Mesenchymal stem cell (in vitro differentiated cells and primary cell): ENCODE measurements at regions not wholly inside any gene's neighbourhood (a gene's known extent, or its start where the extent isn't known, plus 50 kb on each side); places are given as distances from the start of the nearest gene placed in this dataset.

ENCODE experiments used
- DNase-seq: peaks from one replicate; pipeline ENCODE4 v3.0.0-alpha.2; 2013
- H2AFZ ChIP-seq: one replicate; pipeline ENCODE4 v1.6.1; 2013; ENCODE audit warnings: low read depth, mild to moderate bottlenecking, control low read depth, inconsistent platforms, low read length, moderate library complexity
- H2AK5ac ChIP-seq: 2 replicates; pipeline ENCODE4 v1.6.1; 2013; ENCODE audit warnings: low read length, moderate library complexity, mild to moderate bottlenecking, inconsistent platforms; ENCODE audit not compliant: severe bottlenecking
- H2BK120ac ChIP-seq: one replicate; pipeline ENCODE4 v1.6.1; 2013; ENCODE audit warnings: low read depth, mild to moderate bottlenecking, inconsistent platforms, low read length, moderate library complexity
- H2BK12ac ChIP-seq, 2 experiments: one replicate each; pipeline ENCODE4 v1.6.1; 2013; ENCODE audit warnings: inconsistent platforms in 2 of 2, low read length in 2 of 2, mild to moderate bottlenecking in 2 of 2, moderate library complexity in 2 of 2, control low read depth in 1 of 2
- H2BK15ac ChIP-seq: one replicate; pipeline ENCODE4 v1.6.1; 2013; ENCODE audit warnings: mild to moderate bottlenecking, low read depth, inconsistent platforms; ENCODE audit not compliant: poor library complexity, severe bottlenecking
- H2BK5ac ChIP-seq: 2 replicates; pipeline ENCODE4 v1.6.1; 2013; ENCODE audit warnings: low read depth, mild to moderate bottlenecking, low read length, control low read depth, inconsistent platforms; ENCODE audit not compliant: poor library complexity, severe bottlenecking
- H3K14ac ChIP-seq, 2 experiments: one replicate each; pipeline ENCODE4 v1.6.1; 2013; ENCODE audit warnings: inconsistent platforms in 2 of 2, low read length in 2 of 2, control low read depth in 1 of 2, mild to moderate bottlenecking in 1 of 2, moderate library complexity in 1 of 2
- H3K18ac ChIP-seq, 2 experiments: one replicate each; pipeline ENCODE4 v1.6.1; 2013; ENCODE audit warnings: inconsistent platforms in 2 of 2, low read length in 2 of 2, control low read depth in 1 of 2, low read depth in 1 of 2, mild to moderate bottlenecking in 1 of 2
- H3K23ac ChIP-seq, 2 experiments: one replicate each; pipeline ENCODE4 v1.6.1; 2013; ENCODE audit warnings: inconsistent platforms in 2 of 2, low read length in 2 of 2, mild to moderate bottlenecking in 2 of 2, moderate library complexity in 2 of 2, control low read depth in 1 of 2
- H3K27ac ChIP-seq: 2 replicates; pipeline ENCODE4 v1.5.1; 2013; ENCODE audit warnings: mild to moderate bottlenecking, moderate library complexity, low read length, control low read depth, inconsistent platforms; ENCODE audit not compliant: poor library complexity, severe bottlenecking
- H3K27me3 ChIP-seq, 2 experiments: 2 replicates each; pipeline versions ENCODE4 v1.6.1 to v1.7.0; 2013; ENCODE audit warnings: low read length in 2 of 2, mild to moderate bottlenecking in 2 of 2, moderate library complexity in 2 of 2, control low read depth in 1 of 2, inconsistent platforms in 1 of 2; ENCODE audit not compliant: control insufficient read depth in 1 of 2, insufficient read depth in 1 of 2
- H3K36me3 ChIP-seq, 2 experiments: 2 replicates each; pipeline versions ENCODE4 v1.6.1 to v1.7.0; 2013; ENCODE audit warnings: low read length in 2 of 2, control low read depth in 1 of 2, inconsistent platforms in 1 of 2, low read depth in 1 of 2, mild to moderate bottlenecking in 1 of 2; ENCODE audit not compliant: insufficient read depth in 2 of 2, control insufficient read depth in 1 of 2
- H3K4ac ChIP-seq, 2 experiments: one replicate each; pipeline ENCODE4 v1.6.1; 2013; ENCODE audit warnings: inconsistent platforms in 2 of 2, low read length in 2 of 2, mild to moderate bottlenecking in 2 of 2, moderate library complexity in 2 of 2, control low read depth in 1 of 2, low read depth in 1 of 2
- H3K4me1 ChIP-seq: 2 replicates; pipeline ENCODE4 v1.6.1; 2013; ENCODE audit warnings: low read depth, low read length, control low read depth; ENCODE audit not compliant: control insufficient read depth, insufficient read depth
- H3K4me2 ChIP-seq: 2 replicates; pipeline ENCODE4 v1.6.1; 2013; ENCODE audit warnings: low read length, mild to moderate bottlenecking, inconsistent platforms; ENCODE audit not compliant: poor library complexity, severe bottlenecking
- H3K4me3 ChIP-seq, 2 experiments: 2 replicates each; pipeline versions ENCODE4 v1.5.1 to v1.7.0; 2013; ENCODE audit warnings: low read length in 2 of 2, mild to moderate bottlenecking in 2 of 2, control low read depth in 1 of 2, low read depth in 1 of 2; ENCODE audit not compliant: insufficient read depth in 1 of 2
- H3K79me1 ChIP-seq: replicated peaks from 2 replicates; pipeline ENCODE4 v1.6.1; 2013; ENCODE audit warnings: mild to moderate bottlenecking, control low read depth, low read length, inconsistent platforms; ENCODE audit not compliant: poor library complexity, severe bottlenecking
- H3K9ac ChIP-seq: 2 replicates; pipeline ENCODE4 v1.7.0; 2013; ENCODE audit warnings: mild to moderate bottlenecking, low read length, moderate library complexity
- H3K9me3 ChIP-seq: 2 replicates; pipeline ENCODE4 v1.7.0; 2013; ENCODE audit warnings: mild to moderate bottlenecking, low read length; ENCODE audit not compliant: control insufficient read depth
- H4K8ac ChIP-seq: one replicate; pipeline ENCODE4 v1.6.1; 2013; ENCODE audit warnings: inconsistent platforms, mild to moderate bottlenecking, low read length, moderate library complexity
- H4K91ac ChIP-seq: one replicate; pipeline ENCODE4 v1.6.1; 2013; ENCODE audit warnings: mild to moderate bottlenecking, low read length, inconsistent platforms
- WGBS: methylation state at CpG from one replicate; pipeline ENCODE4 v1.1.7; 2013; ENCODE audit warnings: mixed read lengths; 5-methylcytosine and 5-hydroxymethylcytosine counted together

GRCh38 chr12:40156021-40156764 is 50.3 kb upstream of the SLC2A13 start:
- no peak overlapping the region for H3K4ac ChIP-seq
- no peak overlapping the region for H3K27ac ChIP-seq
- no peaks in the 10 kb centered on the region for H3K79me1 ChIP-seq
- no peak overlapping the region for H2AFZ ChIP-seq
- no peak overlapping the region for H3K23ac ChIP-seq
- H2BK15ac ChIP-seq = no peak overlapping the region
- no peaks in the 10 kb centered on the region for H3K9me3 ChIP-seq
- H2BK120ac ChIP-seq = no peak overlapping the region
- no peak overlapping the region for H3K14ac ChIP-seq
- no peak overlapping the region for H2AK5ac ChIP-seq
- no peak overlapping the region for H3K18ac ChIP-seq
- H3K4me2 ChIP-seq = no peak overlapping the region
- H3K36me3 ChIP-seq = no peaks in the 10 kb centered on the region
- DNase-seq = no peak
- H3K27me3 ChIP-seq = no peaks in the 10 kb centered on the region
- no peak overlapping the region for H3K9ac ChIP-seq
- no peak overlapping the region for H2BK5ac ChIP-seq
- H3K4me1 ChIP-seq = peaks cover 2% of the 10 kb centered on the region
- H4K91ac ChIP-seq = no peak overlapping the region
- WGBS = 89% methylated on average over 3 of the region's 5 CpGs
- no peak overlapping the region for H2BK12ac ChIP-seq
- H4K8ac ChIP-seq = no peak overlapping the region
- no peak overlapping the region for H3K4me3 ChIP-seq
